ENCODE measurements at regions not wholly inside any gene's neighbourhood (a gene's known extent, or its start where the extent isn't known, plus 50 kb on each side); places are given as distances from the start of the nearest gene placed in this dataset.
"Not testable (repeated sequence)": the region's sequence is repeated elsewhere in the genome, so short reads cannot be mapped to it uniquely, and the experiment has no call there.

DNA sequence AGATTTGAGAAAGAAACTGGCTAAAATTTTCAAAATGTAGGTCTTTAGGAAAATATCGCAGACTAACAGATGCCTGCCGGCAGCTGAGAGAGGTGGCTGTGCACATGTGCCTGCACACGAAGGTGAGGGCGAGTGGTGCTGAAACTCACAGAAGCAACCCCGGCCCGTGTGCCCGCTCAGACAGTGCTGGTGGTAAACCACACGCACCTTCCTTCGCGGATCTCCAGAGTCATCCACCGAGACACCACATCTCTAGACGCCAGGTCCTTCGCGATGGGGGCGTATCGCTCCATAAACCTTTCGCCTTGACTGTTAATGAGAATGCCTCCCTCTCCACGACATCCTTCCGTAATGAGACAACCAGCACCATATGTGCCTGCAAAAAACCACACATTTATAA lies 68.5 kb upstream of the TNK2 start:
- TF ChIP-seq, protein P1, sequence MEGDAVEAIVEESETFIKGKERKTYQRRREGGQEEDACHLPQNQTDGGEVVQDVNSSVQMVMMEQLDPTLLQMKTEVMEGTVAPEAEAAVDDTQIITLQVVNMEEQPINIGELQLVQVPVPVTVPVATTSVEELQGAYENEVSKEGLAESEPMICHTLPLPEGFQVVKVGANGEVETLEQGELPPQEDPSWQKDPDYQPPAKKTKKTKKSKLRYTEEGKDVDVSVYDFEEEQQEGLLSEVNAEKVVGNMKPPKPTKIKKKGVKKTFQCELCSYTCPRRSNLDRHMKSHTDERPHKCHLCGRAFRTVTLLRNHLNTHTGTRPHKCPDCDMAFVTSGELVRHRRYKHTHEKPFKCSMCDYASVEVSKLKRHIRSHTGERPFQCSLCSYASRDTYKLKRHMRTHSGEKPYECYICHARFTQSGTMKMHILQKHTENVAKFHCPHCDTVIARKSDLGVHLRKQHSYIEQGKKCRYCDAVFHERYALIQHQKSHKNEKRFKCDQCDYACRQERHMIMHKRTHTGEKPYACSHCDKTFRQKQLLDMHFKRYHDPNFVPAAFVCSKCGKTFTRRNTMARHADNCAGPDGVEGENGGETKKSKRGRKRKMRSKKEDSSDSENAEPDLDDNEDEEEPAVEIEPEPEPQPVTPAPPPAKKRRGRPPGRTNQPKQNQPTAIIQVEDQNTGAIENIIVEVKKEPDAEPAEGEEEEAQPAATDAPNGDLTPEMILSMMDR (IDR thresholded peaks at IDR 0.05; ENCODE audit: low read length): not testable (repeated sequence)
- TF ChIP-seq EZH2 (IDR thresholded peaks at IDR 0.05; ENCODE audit: borderline replicate concordance, low read length): not testable (repeated sequence)
